NCI-H2196 (cell line): ENCODE measurements at regions not wholly inside any gene's neighbourhood (a gene's known extent, or its start where the extent isn't known, plus 50 kb on each side); places are given as distances from the start of the nearest gene placed in this dataset.

ENCODE experiments used
- DNase-seq: peaks from one replicate; lab custom pipeline; 2025; ENCODE audit not compliant: unreplicated experiment; lab: John Stamatoyannopoulos, UW

DNA sequence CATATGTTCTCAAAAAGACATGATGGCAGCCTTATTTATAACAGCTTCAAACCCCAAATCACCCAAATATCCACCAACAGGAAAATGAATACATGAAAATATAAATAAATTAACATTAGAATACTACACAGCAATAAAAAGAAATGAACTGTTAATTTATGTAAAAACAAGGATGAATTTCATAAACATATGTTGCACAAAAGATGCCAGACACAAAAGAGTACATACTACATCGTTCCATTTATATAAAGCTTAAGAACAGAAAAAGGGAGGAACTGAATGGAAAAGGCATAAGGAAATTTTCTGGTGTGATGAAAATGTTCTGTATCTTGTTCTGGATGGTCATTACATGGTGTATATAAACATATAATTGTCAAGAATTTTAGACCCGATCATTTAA lies 69.9 kb upstream of the TUSC7 start:
- DNase-seq, result no peak

DNA sequence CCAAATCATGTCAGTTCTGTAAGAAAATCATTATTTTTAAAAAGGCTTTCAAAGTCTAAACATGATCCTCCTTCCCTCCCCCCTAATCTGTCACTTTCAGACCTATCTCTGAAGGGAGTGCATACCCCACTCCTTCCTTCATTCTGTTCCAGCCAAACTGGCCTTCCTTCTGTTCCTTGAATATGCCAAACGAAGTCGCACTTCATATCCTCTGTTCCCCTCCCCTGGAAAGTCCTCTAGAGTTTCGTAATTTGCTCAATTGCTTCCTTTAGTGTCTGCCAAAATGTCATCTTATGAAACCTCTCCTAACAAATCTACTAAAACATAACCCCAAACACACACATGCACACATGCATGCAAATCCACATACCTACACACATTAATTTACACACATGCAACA lies 69.5 kb upstream of the TUSC7 start:
- DNase-seq, result no peak

DNA sequence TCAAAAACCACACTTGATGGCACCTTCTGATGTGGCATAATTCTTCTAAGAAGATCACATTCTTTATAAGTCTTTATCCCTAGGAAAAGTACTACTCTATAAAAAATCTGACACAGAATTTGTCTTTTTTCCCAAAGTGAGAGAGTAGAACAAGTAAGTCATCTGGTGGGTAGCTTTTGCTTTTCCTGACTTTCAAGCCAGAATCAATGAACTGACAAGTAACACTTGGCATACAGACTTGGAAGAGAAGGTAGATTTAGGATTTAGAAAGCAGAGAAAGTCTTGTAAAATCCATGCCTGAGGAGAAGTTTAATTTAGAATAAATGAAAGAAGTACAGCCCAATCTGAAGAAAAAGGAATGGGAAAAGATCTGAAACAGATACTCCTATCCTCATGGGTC lies 66.6 kb upstream of the TUSC7 start:
- DNase-seq, result no peak

DNA sequence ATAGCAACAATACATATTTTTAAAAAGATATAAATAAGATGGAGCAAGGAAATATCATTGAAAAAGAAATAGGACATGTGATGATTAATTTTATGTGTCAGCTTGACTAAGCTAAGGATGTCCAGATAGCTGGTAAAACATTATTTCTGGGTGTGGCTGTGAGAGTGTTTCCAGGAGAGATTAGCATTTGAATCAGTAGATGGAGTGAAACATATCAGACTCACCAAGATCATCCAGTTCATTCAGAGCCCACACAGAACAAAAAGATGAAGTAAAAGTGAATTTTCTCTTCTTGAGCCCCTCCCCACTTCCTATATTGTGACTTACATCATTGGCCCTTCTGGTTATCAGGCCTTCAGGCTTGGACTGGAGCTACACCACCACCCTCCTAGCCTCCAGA lies 61.6 kb upstream of the TUSC7 start:
- no peak for DNase-seq
